WI38 (cell line): ENCODE measurements at regions not wholly inside any gene's neighbourhood (a gene's known extent, or its start where the extent isn't known, plus 50 kb on each side); places are given as distances from the start of the nearest gene placed in this dataset.

Experiments
- H3K4me3 ChIP-seq: 2 replicates; pipeline ENCODE4 v1.5.1; 2011; ENCODE audit warnings: low read depth, mild to moderate bottlenecking, control low read depth, low read length
- TF ChIP-seq, protein P1 (sequence below): IDR thresholded peaks from 2 replicates; pipeline ENCODE4 v1.5.1; 2012; ENCODE audit warnings: low read depth, mild to moderate bottlenecking, control low read depth, low read length

DNA sequence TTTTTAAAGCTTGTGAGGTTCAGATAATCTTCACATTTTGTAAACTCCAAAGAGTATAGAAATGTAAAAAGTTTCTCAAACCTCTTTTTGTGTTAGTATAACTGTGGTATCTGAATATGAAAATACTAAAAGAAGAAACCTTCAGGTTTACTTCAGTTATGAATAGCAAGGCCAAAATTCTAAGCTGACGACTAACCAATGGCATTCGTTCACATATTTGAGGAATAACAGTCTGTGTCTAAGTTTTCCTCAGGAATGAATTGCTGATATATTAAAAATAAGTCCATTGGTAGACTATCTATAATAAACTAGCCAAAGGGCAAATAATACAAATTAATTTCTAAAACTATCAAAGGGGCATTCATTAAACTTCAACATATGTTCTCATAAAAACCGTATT is 206.0 kb downstream of the CXCL12 start:
- TF ChIP-seq, protein P1, sequence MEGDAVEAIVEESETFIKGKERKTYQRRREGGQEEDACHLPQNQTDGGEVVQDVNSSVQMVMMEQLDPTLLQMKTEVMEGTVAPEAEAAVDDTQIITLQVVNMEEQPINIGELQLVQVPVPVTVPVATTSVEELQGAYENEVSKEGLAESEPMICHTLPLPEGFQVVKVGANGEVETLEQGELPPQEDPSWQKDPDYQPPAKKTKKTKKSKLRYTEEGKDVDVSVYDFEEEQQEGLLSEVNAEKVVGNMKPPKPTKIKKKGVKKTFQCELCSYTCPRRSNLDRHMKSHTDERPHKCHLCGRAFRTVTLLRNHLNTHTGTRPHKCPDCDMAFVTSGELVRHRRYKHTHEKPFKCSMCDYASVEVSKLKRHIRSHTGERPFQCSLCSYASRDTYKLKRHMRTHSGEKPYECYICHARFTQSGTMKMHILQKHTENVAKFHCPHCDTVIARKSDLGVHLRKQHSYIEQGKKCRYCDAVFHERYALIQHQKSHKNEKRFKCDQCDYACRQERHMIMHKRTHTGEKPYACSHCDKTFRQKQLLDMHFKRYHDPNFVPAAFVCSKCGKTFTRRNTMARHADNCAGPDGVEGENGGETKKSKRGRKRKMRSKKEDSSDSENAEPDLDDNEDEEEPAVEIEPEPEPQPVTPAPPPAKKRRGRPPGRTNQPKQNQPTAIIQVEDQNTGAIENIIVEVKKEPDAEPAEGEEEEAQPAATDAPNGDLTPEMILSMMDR = no peak

DNA sequence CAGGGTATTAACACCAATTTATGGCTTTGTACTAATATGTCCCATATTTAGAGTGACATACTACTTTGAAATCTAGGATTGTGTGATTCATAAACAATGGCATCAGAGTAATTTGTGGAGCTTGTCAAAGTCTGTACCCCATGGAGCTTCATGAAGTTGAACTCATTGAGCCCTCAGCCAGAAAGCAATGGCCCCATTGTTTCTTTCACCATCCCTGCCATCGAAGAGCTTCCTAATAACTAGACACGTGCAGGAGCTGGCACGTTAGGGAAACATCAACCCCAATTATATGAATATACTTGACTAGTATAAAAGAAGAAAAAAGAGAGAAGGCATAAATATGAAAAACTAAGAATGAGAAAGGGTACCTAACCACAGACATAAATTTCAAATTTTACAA is 206.6 kb downstream of the CXCL12 start:
- TF ChIP-seq, protein P1 = no peak
- no peak overlapping the region for H3K4me3 ChIP-seq

More for the DNA sequence above, 206.0 kb downstream of the CXCL12 start:
- no peak overlapping the region for H3K4me3 ChIP-seq

DNA sequence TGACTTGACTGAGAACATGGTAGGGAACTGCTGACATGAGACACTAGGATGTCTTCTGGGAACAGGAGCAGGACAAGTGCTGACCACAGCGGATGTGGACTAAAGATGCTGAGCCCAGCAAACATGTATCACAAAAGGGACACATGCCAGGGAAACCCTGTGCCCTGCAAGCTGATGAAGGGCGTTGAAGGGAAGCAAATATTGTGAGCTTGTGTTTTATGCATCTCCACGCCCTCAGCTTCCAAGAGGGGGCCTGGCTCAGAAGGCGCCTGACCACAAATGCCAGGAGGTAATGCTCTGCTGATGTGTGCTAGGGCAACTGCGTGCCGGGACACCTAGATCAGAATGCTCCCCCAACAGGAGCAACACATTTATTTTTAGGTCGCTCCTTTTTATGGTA is 207.3 kb downstream of the CXCL12 start:
- H3K4me3 ChIP-seq = no peak overlapping the region
- TF ChIP-seq, protein P1 = no peak

DNA sequence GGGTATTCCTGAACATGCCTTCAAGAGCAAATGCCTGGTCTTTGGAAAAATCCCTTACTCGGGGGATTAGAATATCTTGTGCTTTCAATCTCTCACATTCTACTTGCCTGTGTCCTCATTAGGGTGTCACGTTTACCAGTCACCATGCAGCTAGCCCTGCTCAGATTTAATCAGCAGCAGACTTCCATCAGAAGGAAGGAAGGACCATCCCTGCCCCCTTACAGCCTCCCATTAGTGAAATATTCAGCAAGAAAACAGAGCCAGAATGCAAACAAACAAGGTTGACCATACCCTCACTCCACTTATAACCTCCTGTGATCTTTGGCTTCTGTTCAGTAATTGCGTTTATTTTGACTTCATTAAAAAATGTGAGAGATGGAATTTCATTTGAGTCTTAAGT is 208.6 kb downstream of the CXCL12 start:
- TF ChIP-seq, protein P1 = no peak
- H3K4me3 ChIP-seq = no peak overlapping the region

DNA sequence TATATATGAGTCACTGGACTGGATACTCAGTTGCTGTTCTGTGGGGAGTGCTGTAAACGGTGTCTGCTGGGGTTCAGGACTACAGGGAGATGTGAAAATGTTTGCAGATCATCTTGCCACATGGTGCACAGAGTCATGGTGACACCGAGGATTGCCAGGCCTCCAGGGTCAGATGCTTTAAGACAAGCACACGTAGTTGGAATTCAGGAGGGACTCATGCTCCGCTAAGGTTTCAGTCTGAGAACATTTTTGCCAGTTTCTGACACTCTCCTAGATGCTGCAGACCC is 211.3 kb downstream of the CXCL12 start:
- TF ChIP-seq, protein P1 = no peak
- H3K4me3 ChIP-seq = no peak overlapping the region

DNA sequence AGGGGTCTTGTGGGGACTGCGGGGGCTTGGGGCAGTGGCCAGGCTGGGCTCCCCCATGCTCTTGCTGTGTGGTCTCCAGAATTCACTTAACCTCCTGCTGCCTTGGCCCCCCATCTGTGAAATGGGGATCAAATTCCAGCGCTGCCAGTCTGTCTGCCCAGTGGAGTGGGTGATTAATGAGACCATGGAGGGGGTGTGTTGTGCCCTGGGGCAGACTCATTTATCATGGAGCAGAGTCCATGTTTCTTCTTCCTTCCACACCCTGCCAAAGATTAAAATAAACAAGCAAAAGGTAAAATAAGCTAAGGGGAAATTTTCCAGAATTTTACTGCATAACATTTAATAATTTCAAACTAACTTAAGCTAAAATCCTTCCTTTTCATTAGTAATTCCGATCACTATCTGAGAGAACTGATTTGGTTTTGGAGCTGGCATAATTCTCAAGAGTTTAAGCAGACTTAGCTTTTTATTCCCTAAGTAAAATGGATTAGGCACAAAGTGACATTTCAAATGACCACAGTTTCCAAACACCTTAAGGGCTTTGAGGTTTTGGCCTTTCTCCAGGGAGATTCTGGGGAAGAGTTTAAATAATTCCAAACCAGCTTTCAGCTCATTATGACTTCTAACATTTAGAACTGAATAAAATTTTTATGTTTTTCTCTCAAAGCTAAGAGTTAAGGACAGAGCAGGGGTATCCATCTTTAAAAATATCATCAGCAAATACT is 211.9 kb downstream of the CXCL12 start:
- no peak overlapping the region for H3K4me3 ChIP-seq
- TF ChIP-seq, protein P1 = no peak

GRCh38 chr10:44171765-44172164 is 213.1 kb downstream of the CXCL12 start:
- H3K4me3 ChIP-seq = no peak overlapping the region
- TF ChIP-seq, protein P1 = no peak
